Kidney capillary endothelial cell (primary cell): ENCODE measurements at regions not wholly inside any gene's neighbourhood (a gene's known extent, or its start where the extent isn't known, plus 50 kb on each side); places are given as distances from the start of the nearest gene placed in this dataset.

Experiments
- DNase-seq: peaks from one replicate; pipeline ENCODE4 v3.0.0-alpha.2; 2018; ENCODE audit warnings: low spot score

GRCh38 chr10:131775833-131776232 is 125.0 kb upstream of the PPP2R2D start:
- no peak for DNase-seq

DNA sequence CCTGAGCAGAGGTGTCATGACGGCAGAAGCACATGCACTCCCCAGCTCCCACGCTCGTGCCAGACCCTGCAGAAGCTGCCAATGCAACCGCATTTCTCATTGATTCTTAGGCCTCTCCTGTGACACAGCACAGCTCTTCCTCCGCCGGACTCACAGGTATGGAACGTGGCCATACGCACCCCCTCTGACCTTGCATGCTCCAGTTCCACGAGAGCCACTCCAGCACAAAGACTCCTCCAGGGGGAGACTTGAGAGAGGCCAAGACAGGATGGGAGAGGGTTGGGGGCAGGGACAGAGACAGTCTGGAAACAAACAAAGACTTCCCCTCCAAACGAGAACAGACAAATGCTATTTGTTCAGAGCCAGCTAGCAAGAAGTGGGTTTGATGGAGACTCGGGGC is 124.3 kb upstream of the PPP2R2D start:
- no peak for DNase-seq

GRCh38 chr10:131777162-131777561 is 123.6 kb upstream of the PPP2R2D start:
- no peak for DNase-seq

DNA sequence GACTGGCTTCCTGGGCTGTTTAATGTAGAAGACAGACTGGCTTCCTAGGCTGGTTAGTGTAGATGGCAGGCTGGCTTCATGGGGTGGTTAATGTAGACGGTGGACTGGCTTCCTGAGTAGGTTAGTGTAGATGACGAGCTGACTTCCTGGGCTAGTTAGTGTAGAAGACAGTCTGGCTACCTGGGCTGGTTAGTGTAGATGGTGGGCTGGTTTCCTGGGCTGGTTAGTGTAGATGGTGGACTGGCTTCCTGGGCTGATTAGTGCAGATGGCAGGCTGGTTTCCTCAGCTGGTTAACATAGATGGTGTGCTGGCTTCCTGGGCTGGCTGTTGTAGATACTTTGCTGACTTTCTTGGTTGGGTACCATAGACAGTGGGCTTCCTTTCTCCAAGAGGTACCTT is 122.9 kb upstream of the PPP2R2D start:
- no peak for DNase-seq

GRCh38 chr10:131778385-131778784 is 122.4 kb upstream of the PPP2R2D start:
- DNase-seq: no peak

- DNase-seq: no peak
These were observed 122.0 kb upstream of the PPP2R2D start for GRCh38 chr10:131778842-131779241.

GRCh38 chr10:131779661-131780394 is 121.0 kb upstream of the PPP2R2D start:
- no peak for DNase-seq

DNA sequence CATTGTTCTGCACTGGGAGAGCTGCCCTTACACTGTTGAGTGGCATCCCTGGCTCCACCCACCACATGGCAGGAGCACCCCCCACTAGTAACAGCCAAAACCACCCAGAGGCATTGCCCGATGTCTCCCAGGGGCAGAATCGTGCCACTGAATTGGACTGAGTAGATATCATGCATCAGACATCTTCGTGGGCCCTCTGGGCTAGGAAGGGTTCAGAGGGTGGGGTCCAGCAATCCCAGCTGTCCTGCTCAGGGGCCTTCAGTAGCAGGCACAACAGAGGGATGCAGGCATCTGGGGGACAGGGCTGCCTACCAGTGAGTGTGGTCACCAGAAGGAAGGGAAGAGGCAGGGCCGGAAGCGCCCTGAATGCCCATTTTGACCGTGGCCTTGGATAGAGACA is 119.7 kb upstream of the PPP2R2D start:
- DNase-seq: no peak

- DNase-seq: no peak
These were observed 119.0 kb upstream of the PPP2R2D start for GRCh38 chr10:131781791-131782190.

GRCh38 chr10:131784363-131785120 is 116.3 kb upstream of the PPP2R2D start:
- DNase-seq: no peak

GRCh38 chr10:131785121-131785460 is 115.7 kb upstream of the PPP2R2D start:
- DNase-seq: no peak

DNA sequence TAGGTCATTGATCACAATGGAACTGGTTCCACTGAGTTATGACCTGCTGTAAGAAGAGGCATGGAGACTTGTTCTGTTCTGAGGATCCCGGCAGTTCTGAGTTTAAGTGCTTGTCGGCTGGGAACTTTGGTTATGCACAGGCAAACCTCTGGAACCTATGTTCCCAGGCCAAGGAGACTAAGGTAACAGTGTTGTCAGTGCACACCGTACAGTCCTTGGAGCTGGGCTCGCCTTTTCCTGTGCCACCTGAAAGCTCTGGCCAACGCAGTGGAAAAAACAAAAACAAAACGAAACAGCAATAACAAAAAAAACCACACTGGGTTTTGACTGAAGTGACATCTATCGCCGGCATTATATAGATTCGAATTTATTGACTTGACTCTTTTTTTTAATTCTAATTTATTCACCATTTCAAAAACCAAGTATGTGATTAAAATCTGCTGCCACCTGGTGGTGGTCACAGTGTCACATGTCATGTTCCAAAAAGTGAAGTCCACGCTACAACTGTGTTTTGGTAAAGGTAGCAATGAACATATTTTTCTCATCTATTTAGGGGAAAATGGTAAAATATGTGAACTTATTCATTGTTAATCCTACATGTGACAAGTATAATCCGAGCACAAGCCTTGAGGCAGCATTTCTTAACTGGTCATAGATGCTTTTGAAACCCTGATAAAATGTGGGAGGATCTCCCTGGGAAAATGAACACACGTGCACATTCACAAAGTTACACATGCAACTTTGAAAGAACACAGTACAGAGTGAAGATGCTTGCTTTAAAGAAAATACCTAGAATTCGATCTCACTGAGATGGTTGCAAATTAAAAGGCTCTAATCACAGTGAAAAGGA is 113.8 kb upstream of the PPP2R2D start:
- DNase-seq: peak; percentile 27

DNA sequence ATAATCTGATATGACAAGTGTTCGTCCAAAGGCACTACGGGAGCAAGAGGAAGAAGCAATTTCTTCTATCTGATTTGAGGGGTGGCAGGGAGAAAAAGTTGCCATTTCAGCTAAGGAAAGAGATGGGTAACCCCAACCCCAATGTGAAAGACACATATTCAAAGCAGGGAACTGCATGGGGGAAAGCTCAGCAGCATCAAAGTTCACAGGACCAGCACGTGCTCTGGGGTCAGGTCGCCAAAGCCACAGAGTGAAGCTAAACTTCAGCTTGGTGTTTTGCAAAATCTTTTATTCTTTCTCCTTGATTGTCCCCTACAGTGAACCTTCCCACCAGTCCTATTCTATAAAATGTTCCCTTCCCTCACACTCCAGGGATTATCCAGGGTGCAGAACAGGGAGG is 112.8 kb upstream of the PPP2R2D start:
- no peak for DNase-seq

DNA sequence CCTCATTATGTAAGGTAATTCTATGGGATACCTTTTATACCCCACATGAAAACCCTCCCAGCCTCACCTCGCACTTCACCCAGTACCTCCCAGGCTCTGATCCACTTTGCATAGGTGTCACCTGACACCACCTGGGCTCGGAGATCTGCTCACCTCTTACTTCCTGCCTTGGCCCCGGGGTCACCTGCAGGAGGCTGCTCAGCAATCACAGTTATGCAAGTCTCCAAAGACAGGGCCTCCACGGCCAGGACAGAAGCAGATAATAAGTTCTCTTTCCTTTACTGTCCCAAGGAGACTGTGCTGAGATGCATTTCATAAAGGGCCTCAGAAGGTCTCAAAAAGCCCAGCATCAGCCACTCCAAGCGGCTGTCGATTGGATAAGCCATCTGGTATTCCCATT is 112.4 kb upstream of the PPP2R2D start:
- no peak for DNase-seq

DNA sequence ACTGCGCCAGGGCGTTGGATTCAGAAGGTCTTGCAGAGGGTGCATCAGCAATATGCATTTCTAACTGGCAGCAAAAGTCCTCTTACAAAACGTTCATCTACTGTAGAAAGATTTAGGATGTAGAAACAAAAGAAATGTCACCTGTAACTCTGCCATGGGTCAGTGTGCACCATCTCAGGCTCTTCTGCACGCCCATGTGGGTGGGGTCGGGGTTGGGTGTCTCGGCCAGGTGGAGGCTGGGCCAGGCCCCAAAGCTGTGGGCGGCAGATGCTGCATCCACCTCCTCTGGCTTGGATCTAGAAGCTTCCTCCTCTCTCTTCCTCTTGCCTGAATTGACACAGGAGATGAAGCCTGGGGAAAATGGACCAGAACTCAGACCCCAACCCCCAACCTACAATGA is 111.3 kb upstream of the PPP2R2D start:
- DNase-seq: no peak

GRCh38 chr10:131790021-131790420 is 110.8 kb upstream of the PPP2R2D start:
- DNase-seq: no peak

GRCh38 chr10:131792011-131792651 is 108.7 kb upstream of the PPP2R2D start:
- no peak for DNase-seq

GRCh38 chr10:131792809-131793208 is 108.0 kb upstream of the PPP2R2D start:
- DNase-seq: no peak

DNA sequence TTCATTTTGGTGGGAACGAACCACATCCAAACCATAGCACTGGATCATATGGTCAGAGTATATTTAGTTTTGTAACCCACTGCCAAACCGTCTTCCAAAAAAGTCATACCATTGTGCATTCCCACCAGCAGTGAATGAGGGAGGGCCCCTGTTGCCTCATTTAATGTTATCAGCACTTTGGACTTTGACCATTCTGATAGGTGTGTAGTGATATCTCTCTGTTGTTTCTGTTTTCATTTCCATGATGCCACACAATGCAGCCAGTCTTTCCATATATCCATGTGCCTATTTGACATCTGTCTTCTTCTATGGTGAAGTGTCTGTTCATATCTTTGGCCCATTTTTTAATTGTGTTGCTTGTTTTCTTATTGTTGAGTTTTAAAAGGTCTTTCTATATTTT is 105.0 kb upstream of the PPP2R2D start:
- DNase-seq: no peak

DNA sequence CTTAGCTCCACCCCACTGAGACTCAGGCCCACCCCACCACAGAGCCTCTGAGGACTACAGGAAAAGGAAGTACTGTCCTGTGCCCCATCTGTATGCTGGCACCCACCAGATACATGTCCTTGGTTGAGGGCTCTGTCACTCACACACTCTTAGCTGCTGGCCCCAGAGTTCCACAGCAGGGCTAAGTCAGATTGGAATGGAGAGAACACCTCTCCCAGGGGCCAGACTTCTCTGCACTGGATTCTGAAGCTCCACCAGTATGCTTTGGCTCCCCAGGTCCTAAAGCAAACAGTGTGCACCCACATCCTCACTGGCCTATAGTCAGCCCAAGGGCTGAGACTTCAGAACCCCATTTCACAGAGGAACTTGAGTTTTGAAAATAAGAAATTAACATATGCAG is 103.2 kb upstream of the PPP2R2D start:
- no peak for DNase-seq

GRCh38 chr10:131799429-131799828 is 101.4 kb upstream of the PPP2R2D start:
- no peak for DNase-seq

DNA sequence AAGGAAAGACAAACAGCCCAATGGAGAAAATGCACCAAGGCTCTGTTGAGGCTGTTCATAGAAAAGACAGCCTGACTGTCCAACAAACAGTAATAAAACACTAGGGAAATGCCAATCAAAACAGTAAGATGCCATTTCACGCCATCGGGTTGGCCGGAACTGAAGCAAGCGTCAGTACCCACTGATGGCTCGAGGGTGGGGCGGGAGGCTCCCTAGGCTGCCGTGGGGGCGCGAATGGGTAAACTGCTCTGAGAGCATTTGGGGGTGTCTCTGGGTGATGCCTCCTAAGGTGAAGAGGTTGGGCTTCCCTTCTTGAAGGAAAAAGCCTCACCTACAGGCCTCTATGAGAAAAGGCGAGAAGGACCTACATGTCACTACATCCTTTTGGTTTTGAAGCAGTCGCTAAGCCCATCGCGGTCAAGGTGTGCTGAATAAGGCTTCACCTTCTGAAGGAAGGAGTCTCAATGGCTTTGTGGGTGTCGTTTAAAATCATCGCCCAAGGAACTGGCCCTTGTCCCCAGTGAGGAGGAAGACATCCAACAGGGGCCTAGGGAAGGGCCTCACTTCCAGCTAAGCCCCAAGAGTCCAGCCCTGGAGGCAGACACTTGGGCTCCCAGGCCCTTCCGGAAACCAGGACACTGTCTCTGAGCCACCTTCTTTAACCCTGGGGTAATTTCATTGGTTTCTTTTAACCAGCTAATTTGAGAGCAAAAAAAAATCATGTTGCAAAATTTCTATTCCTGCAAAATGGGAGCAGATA is 98.5 kb upstream of the PPP2R2D start:
- DNase-seq: no peak
